Endothelial cell of umbilical vein (primary cell): ENCODE measurements at regions not wholly inside any gene's neighbourhood (a gene's known extent, or its start where the extent isn't known, plus 50 kb on each side); places are given as distances from the start of the nearest gene placed in this dataset.

Experiments
- BruUV-seq: library from RNA; stranded (reverse); fragments of 400-500 nt; replicated peaks from 2 replicates; lab custom pipeline; 2021; lab: Mats Ljungman, UMichigan
- CTCF ChIA-PET: fragments of 300-600, 350-600 bp; sonication (Branson Sonifier 250); formaldehyde crosslinking; loops from one replicate; lab custom pipeline; 2021; ENCODE audit warnings: antibody characterized with exemption, inconsistent platforms; lab: Charles Lee
- POLR2A ChIA-PET: fragments of 300-600, 350-600 bp; sonication (Branson Sonifier 250); formaldehyde crosslinking; loops from one replicate; lab custom pipeline; 2021; ENCODE audit warnings: antibody characterized with exemption, inconsistent platforms; lab: Charles Lee
- DNase-seq: peaks from one replicate; pipeline ENCODE4 v3.0.0-alpha.2; 2011; ENCODE audit warnings: low read depth, low spot score
- FAIRE-seq: peaks from 2 replicates; lab custom pipeline; 2011; peaks lifted over from hg19 to GRCh38; lab: Jason Lieb, UNC
- H2AFZ ChIP-seq: 2 replicates; pipeline ENCODE4 v1.6.0; 2012; ENCODE audit warnings: low read depth, low read length, control low read depth, inconsistent platforms
- H3K27ac ChIP-seq: 2 replicates; pipeline ENCODE4 v1.5.1; 2011; ENCODE audit warnings: low read depth, mild to moderate bottlenecking, control low read depth, low read length, moderate library complexity; ENCODE audit not compliant: insufficient read depth
- H3K27me3 ChIP-seq, 2 experiments: 2 replicates each; pipeline versions ENCODE4 v1.6.0 to v1.6.1; 2011; ENCODE audit warnings: low read length in 2 of 2, mixed read lengths in 1 of 2; ENCODE audit not compliant: control insufficient read depth in 2 of 2, insufficient read depth in 2 of 2
- H3K36me3 ChIP-seq, 2 experiments: 2 replicates in 1 of 2; 3 replicates in 1 of 2; pipeline ENCODE4 v1.5.1; 2011; ENCODE audit warnings: low read length in 2 of 2, mild to moderate bottlenecking in 1 of 2, moderate library complexity in 1 of 2; ENCODE audit not compliant: control insufficient read depth in 2 of 2, insufficient read depth in 2 of 2; ENCODE audit errors: extremely low read depth in 1 of 2
- H3K4me1 ChIP-seq: 3 replicates; pipeline ENCODE4 v1.5.1; 2011; ENCODE audit warnings: mild to moderate bottlenecking, low read length; ENCODE audit not compliant: control insufficient read depth, insufficient read depth; ENCODE audit errors: extremely low read depth
- H3K4me2 ChIP-seq: 2 replicates; pipeline ENCODE4 v1.6.1; 2011; ENCODE audit warnings: low read length, control low read depth, mixed read lengths; ENCODE audit not compliant: insufficient read depth
- H3K4me3 ChIP-seq, 3 experiments: fragments of 200-600 bp in 1 of 3; sonication (generic), shearing (Covaris generic) in 1 of 3; replicated peaks in 1 of 3; 2 replicates each; pipeline ENCODE4 v1.5.1; 2011 to 2016; ENCODE audit warnings: control low read depth in 3 of 3, low read length in 3 of 3, mild to moderate bottlenecking in 2 of 3, inconsistent platforms in 1 of 3, low read depth in 1 of 3, moderate library complexity in 1 of 3; ENCODE audit not compliant: insufficient read depth in 1 of 3
- H3K79me2 ChIP-seq: 2 replicates; pipeline ENCODE4 v1.6.0; 2012; ENCODE audit warnings: low read length, inconsistent platforms; ENCODE audit not compliant: control insufficient read depth, insufficient read depth
- H3K9ac ChIP-seq: replicated peaks from 2 replicates; pipeline ENCODE3; 2011; ENCODE audit warnings: low read length, control low read depth; ENCODE audit not compliant: insufficient read depth; ENCODE audit errors: extremely low read depth
- H3K9me1 ChIP-seq: replicated peaks from 3 replicates; pipeline ENCODE4 v1.6.0; 2011; ENCODE audit warnings: mild to moderate bottlenecking, low read length; ENCODE audit not compliant: control insufficient read depth, insufficient read depth; ENCODE audit errors: extremely low read depth
- H3K9me3 ChIP-seq: replicated peaks from 2 replicates; pipeline ENCODE4 v1.5.1; 2012; ENCODE audit warnings: low read length, inconsistent platforms; ENCODE audit not compliant: control insufficient read depth, insufficient read depth
- H4K20me1 ChIP-seq: replicated peaks from 2 replicates; pipeline ENCODE3; 2011; ENCODE audit warnings: mild to moderate bottlenecking, low read length; ENCODE audit not compliant: control insufficient read depth, insufficient read depth; ENCODE audit errors: extremely low read depth
- GATA2 ChIP-seq: IDR thresholded peaks from 2 replicates; pipeline ENCODE4 v1.7.0; 2011; ENCODE audit warnings: low read depth, mild to moderate bottlenecking, moderate library complexity, mixed read lengths, low read length; ENCODE audit not compliant: insufficient read length, insufficient read depth
- JUN ChIP-seq: IDR thresholded peaks from 2 replicates; pipeline ENCODE4 v1.6.1; 2011; ENCODE audit warnings: borderline replicate concordance, low read depth; ENCODE audit not compliant: insufficient read length, insufficient read depth
- MYC ChIP-seq: IDR thresholded peaks from one replicate; pipeline ENCODE4 v1.6.1; 2011; ENCODE audit warnings: mild to moderate bottlenecking, low read depth, low read length
- POLR2A ChIP-seq: IDR thresholded peaks from 2 replicates; pipeline ENCODE4 v1.6.1; 2012; ENCODE audit warnings: low read depth, mild to moderate bottlenecking, control low read depth, low read length
- POLR2AphosphoS5 ChIP-seq: IDR thresholded peaks from 2 replicates; pipeline ENCODE4 v1.6.1; 2012; ENCODE audit warnings: low read depth, mild to moderate bottlenecking, control low read depth, low read length, moderate library complexity; ENCODE audit not compliant: insufficient read depth
- dilution Hi-C: fragments of 300-500 bp; cut with MboI; formaldehyde crosslinking; loops from one replicate; pipeline ENCODE4 v1.15.0; 2019; ENCODE audit warnings: low sequenced_read_pairs; ENCODE audit not compliant: extremely low pct_ligation_motif_present
- intact Hi-C: fragments of 100-400 bp; cut with micrococcal nuclease; formaldehyde crosslinking; loops from one replicate; pipeline ENCODE4 v1.10.0; 2022
- TF ChIP-seq, protein P1 (sequence below): IDR thresholded peaks from 2 replicates; pipeline ENCODE4 v1.6.1; 2011; ENCODE audit not compliant: insufficient read depth, insufficient read length

DNA sequence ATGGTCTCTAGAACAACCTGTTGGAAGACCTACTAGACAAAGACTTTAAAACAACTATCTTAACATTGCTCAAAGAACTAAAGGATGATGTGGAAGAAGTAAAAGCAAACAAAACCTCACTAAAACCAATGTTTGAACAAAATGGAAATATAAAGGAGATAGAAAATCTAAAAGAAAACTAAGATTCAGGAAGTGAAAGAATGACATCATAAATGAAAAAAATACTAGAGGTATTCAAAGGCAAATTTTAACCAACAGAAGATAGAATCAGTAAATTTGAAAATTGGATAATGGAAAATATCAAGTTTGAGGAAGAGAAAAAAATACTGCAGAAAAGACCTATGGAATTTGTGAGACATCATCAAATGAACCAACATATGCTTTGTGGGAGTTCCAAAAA is 914.1 kb upstream of the GJE1 start:
- H3K4me1 ChIP-seq: no peaks in the 10 kb centered on the region
- no peak overlapping the region for H3K4me2 ChIP-seq
- ChIA-PET CTCF (no interaction called here), POLR2A (no interaction called here)
- no peaks in the 10 kb centered on the region for H3K36me3 ChIP-seq
- DNase-seq: no peak
- no peak overlapping the region for H3K9ac ChIP-seq
- FAIRE-seq: no peak
- H3K27me3 ChIP-seq: no peaks in the 10 kb centered on the region
- BruUV-seq: no TSS peak
- no peak overlapping the region for H2AFZ ChIP-seq
- intact Hi-C loops: no loop called here
- H3K79me2 ChIP-seq: no peaks in the 10 kb centered on the region
- H3K27ac ChIP-seq: no peak overlapping the region
- no peak overlapping the region for H3K4me3 ChIP-seq
- H3K9me1 ChIP-seq: no peaks in the 10 kb centered on the region
- no peaks in the 10 kb centered on the region for H4K20me1 ChIP-seq
- dilution Hi-C loops: no loop called here
- H3K9me3 ChIP-seq: no peaks in the 10 kb centered on the region
- TF ChIP-seq MYC (no peak), POLR2AphosphoS5 (no peak)
- TF ChIP-seq, protein P1, sequence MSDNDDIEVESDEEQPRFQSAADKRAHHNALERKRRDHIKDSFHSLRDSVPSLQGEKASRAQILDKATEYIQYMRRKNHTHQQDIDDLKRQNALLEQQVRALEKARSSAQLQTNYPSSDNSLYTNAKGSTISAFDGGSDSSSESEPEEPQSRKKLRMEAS: no peak

DNA sequence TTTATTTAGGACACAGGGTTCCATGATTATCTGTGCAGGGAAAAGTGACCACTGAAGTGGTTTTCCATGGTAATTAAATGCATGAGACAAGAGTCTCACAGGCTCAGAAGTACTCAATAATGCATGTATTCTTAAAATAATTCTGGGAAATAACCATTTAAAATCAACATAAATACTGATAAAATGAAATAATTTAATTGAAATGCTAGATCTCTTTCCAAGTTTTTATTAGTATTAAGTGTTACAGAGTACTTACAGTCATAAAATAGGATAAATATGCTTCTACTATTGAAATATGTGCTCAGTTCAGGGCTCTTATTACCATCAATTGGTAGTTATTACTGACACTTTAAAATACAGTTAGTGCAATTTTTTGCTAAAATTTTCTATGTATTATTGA is 916.0 kb upstream of the GJE1 start:
- no peaks in the 10 kb centered on the region for H3K4me1 ChIP-seq
- H3K9me1 ChIP-seq: no peaks in the 10 kb centered on the region
- POLR2A ChIA-PET: no interaction called here
- no peak for TF ChIP-seq JUN
- no peak for TF ChIP-seq POLR2A
- TF ChIP-seq, protein P1: no peak
- TF ChIP-seq GATA2: no peak
- no peaks in the 10 kb centered on the region for H3K27me3 ChIP-seq
- no peaks in the 10 kb centered on the region for H3K36me3 ChIP-seq
- dilution Hi-C loops (no loop called here), intact Hi-C loops (no loop called here)
- H2AFZ ChIP-seq: no peak overlapping the region
- no peak overlapping the region for H3K27ac ChIP-seq
- no peaks in the 10 kb centered on the region for H3K9me3 ChIP-seq
- no peaks in the 10 kb centered on the region for H4K20me1 ChIP-seq
- H3K4me2 ChIP-seq: no peak overlapping the region
- FAIRE-seq (no peak), DNase-seq (no peak)
- no TSS peak for BruUV-seq
- no peak overlapping the region for H3K9ac ChIP-seq
- H3K79me2 ChIP-seq: no peaks in the 10 kb centered on the region
- CTCF ChIA-PET: no interaction called here
- H3K4me3 ChIP-seq: no peak overlapping the region
